Activated naive CD8-positive, alpha-beta T cell treated with anti-CD3 and anti-CD28 coated beads, Interleukin-2, amount 50 U/mL, for 24 hours (primary cell): ENCODE measurements at regions not wholly inside any gene's neighbourhood (a gene's known extent, or its start where the extent isn't known, plus 50 kb on each side); places are given as distances from the start of the nearest gene placed in this dataset.

Source experiments
- ATAC-seq: fragments of 150-1000 bp; cut with Tn5 transposase; one replicate; pipeline ENCODE4 v1.10.0; 2021
- DNase-seq: peaks from one replicate; pipeline ENCODE4 v3.0.0; 2021
- H3K27ac Mint-ChIP-seq: one replicate; pipeline ENCODE4 v1.8.0; 2021; ENCODE audit warnings: mild to moderate bottlenecking, mixed read lengths
- H3K27me3 Mint-ChIP-seq: one replicate; pipeline ENCODE4 v1.8.0; 2021; ENCODE audit warnings: mixed read lengths
- H3K36me3 Mint-ChIP-seq: one replicate; pipeline ENCODE4 v1.8.0; 2021; ENCODE audit warnings: low read depth, mixed read lengths
- H3K4me1 Mint-ChIP-seq: one replicate; pipeline ENCODE4 v1.8.0; 2021; ENCODE audit warnings: mixed read lengths
- H3K4me3 Mint-ChIP-seq: one replicate; pipeline ENCODE4 v1.8.0; 2021; ENCODE audit warnings: mild to moderate bottlenecking, moderate library complexity, mixed read lengths
- H3K9me3 Mint-ChIP-seq: one replicate; pipeline ENCODE4 v1.8.0; 2021; ENCODE audit warnings: mixed read lengths

- no peaks in the 10 kb centered on the region for H3K36me3 Mint-ChIP-seq
- ATAC-seq (no peak), DNase-seq (no peak)
- H3K9me3 Mint-ChIP-seq = peaks cover 15% of the 10 kb centered on the region
- H3K4me3 Mint-ChIP-seq = no peak overlapping the region
- H3K4me1 Mint-ChIP-seq = no peaks in the 10 kb centered on the region
- no peaks in the 10 kb centered on the region for H3K27me3 Mint-ChIP-seq
- no peak overlapping the region for H3K27ac Mint-ChIP-seq
Observed at GRCh38 chr2:21599417-21599816, 475.6 kb downstream of the TDRD15 start.

DNA sequence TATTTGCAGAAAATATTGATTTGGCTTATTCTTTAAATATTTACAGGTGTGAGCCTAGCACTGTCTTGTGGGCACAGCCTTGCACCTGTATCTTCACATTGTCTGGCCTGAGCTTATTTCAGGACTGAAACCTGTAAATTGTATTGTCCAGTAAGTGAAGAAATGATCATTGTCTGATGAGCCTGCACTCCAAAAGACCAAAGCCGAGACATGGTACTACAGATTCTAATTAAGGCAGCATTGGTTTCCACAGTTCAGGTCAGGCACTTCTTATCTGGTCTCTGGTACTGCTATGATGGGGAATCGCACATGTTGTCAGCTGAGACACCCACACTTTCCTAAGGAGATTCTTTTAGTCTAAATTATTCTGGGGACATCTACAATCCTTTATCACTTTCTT, 479.0 kb downstream of the TDRD15 start:
- Mint-ChIP-seq H3K9me3 (peaks cover 14% of the 10 kb centered on the region), H3K4me3 (no peak overlapping the region), H3K27me3 (no peaks in the 10 kb centered on the region), H3K4me1 (no peaks in the 10 kb centered on the region), H3K27ac (no peak overlapping the region), H3K36me3 (no peaks in the 10 kb centered on the region)
- DNase-seq = no peak
- ATAC-seq = no peak

DNA sequence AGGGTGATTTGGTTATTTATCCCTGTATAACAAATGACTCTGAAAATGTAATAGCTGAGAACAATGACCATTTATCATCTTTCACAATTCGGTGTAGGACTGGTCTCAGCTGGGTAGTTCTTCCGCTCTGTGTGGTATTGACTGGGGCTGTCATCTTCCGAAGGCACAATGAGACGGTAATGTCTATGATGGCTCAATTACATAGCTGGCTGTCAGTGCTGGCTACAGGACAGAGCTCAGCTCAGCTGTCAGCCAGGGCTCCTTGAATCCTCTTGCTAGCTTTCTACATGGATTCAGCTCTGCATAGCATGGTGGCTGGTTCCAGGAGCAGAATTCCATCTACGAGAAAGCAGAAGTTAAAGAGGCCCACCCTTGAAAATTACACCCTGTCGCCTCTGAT, 483.8 kb downstream of the TDRD15 start:
- Mint-ChIP-seq H3K4me3 (no peak overlapping the region), H3K36me3 (no peaks in the 10 kb centered on the region), H3K27ac (no peak overlapping the region), H3K27me3 (no peaks in the 10 kb centered on the region), H3K4me1 (no peaks in the 10 kb centered on the region), H3K9me3 (peaks cover 13% of the 10 kb centered on the region)
- ATAC-seq = no peak
- DNase-seq = no peak

- Mint-ChIP-seq H3K4me1 (no peaks in the 10 kb centered on the region), H3K27me3 (no peaks in the 10 kb centered on the region), H3K27ac (no peak overlapping the region), H3K36me3 (no peaks in the 10 kb centered on the region), H3K4me3 (no peak overlapping the region), H3K9me3 (peaks cover 29% of the 10 kb centered on the region)
- ATAC-seq (no peak), DNase-seq (no peak)
Observed at GRCh38 chr2:21610304-21610703, 486.5 kb downstream of the TDRD15 start.

DNA sequence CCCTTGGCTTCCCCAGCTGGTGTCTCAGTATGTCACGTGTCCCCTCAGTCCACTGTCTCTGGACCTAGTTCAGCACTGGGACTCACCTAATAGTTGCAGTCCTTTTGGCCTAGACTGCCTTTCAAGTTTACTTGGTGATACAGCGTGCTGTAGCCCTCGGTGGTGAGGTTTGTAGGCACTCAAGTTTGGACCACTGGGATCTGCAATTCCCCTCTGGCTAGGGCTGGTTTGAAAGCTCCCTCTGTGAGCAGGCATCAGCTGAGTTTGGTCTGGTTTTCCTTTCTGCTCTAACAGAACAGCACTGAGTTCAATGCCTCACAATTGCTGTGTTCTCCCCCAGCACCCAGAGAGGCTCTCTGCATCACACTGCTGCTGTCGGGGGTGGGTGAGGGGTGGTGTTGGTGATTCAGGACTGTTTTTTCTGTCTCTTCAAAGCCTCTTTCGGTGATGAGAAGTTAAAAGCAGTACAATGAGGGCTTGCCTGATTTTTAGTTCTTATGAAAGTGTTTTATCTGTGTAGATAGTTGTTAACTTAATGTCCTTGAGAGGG, 494.2 kb downstream of the TDRD15 start:
- ATAC-seq = no peak
- H3K9me3 Mint-ChIP-seq = peaks cover 22% of the 10 kb centered on the region
- H3K4me1 Mint-ChIP-seq = no peaks in the 10 kb centered on the region
- no peak overlapping the region for H3K27ac Mint-ChIP-seq
- no peak overlapping the region for H3K4me3 Mint-ChIP-seq
- no peaks in the 10 kb centered on the region for H3K36me3 Mint-ChIP-seq
- DNase-seq = no peak
- no peaks in the 10 kb centered on the region for H3K27me3 Mint-ChIP-seq

DNA sequence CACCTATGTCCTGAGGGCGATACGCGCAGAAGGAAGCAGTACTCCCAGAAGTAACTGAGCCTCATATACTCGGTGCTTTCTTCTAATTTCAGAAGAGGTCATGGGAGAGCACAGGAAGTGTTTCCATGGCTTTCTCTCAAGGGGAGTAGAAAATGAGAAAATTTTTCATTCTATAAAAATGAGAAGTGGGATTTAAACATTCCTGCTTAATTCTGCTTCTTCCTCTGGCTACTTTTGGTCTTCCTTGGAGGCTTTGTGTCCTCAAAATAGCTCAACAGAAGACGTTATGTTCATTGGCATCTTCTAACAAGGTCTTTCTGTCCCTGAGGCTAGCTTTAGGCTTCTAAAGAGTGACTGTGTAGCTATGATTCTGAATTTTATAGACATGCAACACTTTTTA, 497.0 kb downstream of the TDRD15 start:
- no peak overlapping the region for H3K4me3 Mint-ChIP-seq
- H3K27me3 Mint-ChIP-seq = no peaks in the 10 kb centered on the region
- peaks cover 7% of the 10 kb centered on the region for H3K9me3 Mint-ChIP-seq
- no peak for ATAC-seq
- no peaks in the 10 kb centered on the region for H3K36me3 Mint-ChIP-seq
- no peaks in the 10 kb centered on the region for H3K4me1 Mint-ChIP-seq
- no peak for DNase-seq
- no peak overlapping the region for H3K27ac Mint-ChIP-seq

DNA sequence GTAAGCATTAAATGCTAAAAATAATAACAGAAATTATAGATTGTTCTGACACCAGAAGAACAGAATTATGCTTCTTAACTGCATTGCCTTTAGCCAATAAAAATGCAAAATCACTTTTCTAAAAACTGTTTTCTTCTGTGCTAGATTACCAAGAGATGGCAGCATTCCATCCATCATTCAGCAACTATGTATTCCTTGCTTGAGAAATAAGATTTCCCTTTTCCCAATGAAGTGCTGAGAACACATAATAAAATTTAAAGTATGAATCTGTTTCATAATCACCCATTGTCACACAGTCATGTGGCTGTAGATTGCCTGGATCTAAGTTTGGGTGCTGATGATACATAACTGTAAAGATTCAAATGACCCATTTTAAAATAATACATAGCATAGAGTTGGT, 504.2 kb downstream of the TDRD15 start:
- H3K9me3 Mint-ChIP-seq = peaks cover 4% of the 10 kb centered on the region
- no peaks in the 10 kb centered on the region for H3K4me1 Mint-ChIP-seq
- no peaks in the 10 kb centered on the region for H3K36me3 Mint-ChIP-seq
- no peak for ATAC-seq
- no peaks in the 10 kb centered on the region for H3K27me3 Mint-ChIP-seq
- no peak overlapping the region for H3K4me3 Mint-ChIP-seq
- H3K27ac Mint-ChIP-seq = no peak overlapping the region
- no peak for DNase-seq

DNA sequence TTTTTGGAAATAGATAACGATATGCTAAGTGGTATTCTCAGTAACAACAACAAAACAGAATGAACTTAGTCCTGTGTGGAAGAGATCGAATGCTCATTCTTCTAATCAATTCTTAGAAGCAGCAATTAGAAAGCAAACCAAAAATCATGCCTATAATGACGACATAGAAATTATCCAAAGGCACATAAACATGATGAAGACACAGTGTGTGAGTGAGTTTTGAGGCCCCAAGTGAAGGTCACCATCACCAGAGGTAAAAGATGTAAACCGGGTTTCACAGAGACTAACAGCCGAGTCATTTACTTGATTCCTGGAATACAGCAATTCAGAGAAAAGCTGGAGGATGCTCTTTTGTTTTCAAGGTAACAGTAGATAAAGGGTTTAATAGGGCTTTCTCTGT, 509.2 kb downstream of the TDRD15 start:
- Mint-ChIP-seq H3K4me1 (no peaks in the 10 kb centered on the region), H3K9me3 (peaks cover 7% of the 10 kb centered on the region), H3K27me3 (no peaks in the 10 kb centered on the region), H3K36me3 (no peaks in the 10 kb centered on the region), H3K4me3 (no peak overlapping the region), H3K27ac (no peak overlapping the region)
- no peak for ATAC-seq
- DNase-seq = no peak

DNA sequence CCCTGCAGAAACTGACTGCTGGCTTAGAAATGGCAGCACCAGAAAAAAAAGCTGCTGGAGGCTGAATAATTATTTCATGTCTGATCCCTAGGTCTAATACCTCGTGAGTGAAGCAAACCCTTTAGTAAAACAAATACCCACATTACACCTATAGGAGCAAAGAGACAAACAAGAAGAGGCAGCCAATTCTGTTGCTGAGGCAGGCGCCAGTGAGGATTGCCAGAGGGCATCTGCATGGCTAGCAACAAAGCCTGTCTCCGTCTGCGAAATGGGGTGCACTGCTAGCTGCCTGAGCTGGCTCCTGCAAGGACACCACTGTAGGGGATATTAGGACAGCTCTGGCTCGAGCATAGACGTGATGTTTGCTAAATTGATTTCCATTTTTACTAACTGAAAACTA, 509.7 kb downstream of the TDRD15 start:
- Mint-ChIP-seq H3K9me3 (peaks cover 7% of the 10 kb centered on the region), H3K36me3 (no peaks in the 10 kb centered on the region), H3K27ac (no peak overlapping the region), H3K4me1 (no peaks in the 10 kb centered on the region), H3K4me3 (no peak overlapping the region), H3K27me3 (no peaks in the 10 kb centered on the region)
- DNase-seq (no peak), ATAC-seq (no peak)

DNA sequence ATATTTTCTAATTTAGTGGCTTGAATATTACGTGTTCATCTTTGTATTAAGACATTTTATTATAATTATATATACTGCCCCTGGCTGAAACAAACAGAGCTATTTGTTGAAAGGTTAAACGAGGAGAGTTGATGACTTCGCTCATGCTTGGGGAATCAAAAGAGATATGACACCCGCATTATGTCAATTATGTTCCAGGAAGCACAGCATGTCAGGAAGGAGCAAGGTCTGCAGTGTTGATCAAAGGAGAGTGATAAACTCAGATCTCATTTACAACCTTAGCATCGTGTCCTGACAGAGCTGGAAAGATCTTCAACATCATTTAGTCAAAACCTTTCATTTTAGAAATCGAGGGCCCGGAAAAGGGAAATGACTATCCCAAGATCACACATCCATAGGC, 510.1 kb downstream of the TDRD15 start:
- DNase-seq (no peak), ATAC-seq (no peak)
- no peaks in the 10 kb centered on the region for H3K36me3 Mint-ChIP-seq
- no peak overlapping the region for H3K27ac Mint-ChIP-seq
- no peaks in the 10 kb centered on the region for H3K4me1 Mint-ChIP-seq
- H3K4me3 Mint-ChIP-seq = no peak overlapping the region
- no peaks in the 10 kb centered on the region for H3K27me3 Mint-ChIP-seq
- peaks cover 7% of the 10 kb centered on the region for H3K9me3 Mint-ChIP-seq

GRCh38 chr2:21640046-21640445, 516.3 kb downstream of the TDRD15 start:
- Mint-ChIP-seq H3K4me3 (no peak overlapping the region), H3K27me3 (no peaks in the 10 kb centered on the region), H3K27ac (no peak overlapping the region), H3K9me3 (peaks cover 6% of the 10 kb centered on the region), H3K4me1 (no peaks in the 10 kb centered on the region), H3K36me3 (no peaks in the 10 kb centered on the region)
- ATAC-seq (no peak), DNase-seq (no peak)

DNA sequence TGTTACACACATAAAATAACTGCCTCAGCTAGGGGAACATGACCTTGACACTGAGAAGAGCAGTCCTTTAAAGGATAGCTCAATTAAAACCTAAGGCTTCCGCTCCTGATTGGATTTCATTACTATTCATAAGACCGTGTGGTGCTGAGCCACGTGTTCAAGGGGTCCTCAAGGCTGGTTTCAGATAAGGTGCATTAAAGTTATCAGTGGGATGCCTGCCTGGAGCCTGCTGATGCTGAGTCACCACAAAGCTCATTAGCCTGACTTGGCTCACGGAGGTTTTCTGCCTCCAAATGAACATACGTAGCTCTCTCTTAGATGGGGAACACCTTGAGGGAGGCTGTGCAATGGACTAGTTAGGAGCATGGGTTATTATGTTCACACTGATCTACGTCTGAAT, 518.9 kb downstream of the TDRD15 start:
- Mint-ChIP-seq H3K9me3 (peaks cover 14% of the 10 kb centered on the region), H3K27me3 (no peaks in the 10 kb centered on the region), H3K36me3 (no peaks in the 10 kb centered on the region), H3K4me3 (no peak overlapping the region), H3K4me1 (no peaks in the 10 kb centered on the region), H3K27ac (no peak overlapping the region)
- no peak for ATAC-seq
- DNase-seq = no peak

- H3K27me3 Mint-ChIP-seq = no peaks in the 10 kb centered on the region
- ATAC-seq (no peak), DNase-seq (no peak)
- H3K4me1 Mint-ChIP-seq = no peaks in the 10 kb centered on the region
- H3K27ac Mint-ChIP-seq = no peak overlapping the region
- no peaks in the 10 kb centered on the region for H3K36me3 Mint-ChIP-seq
- no peak overlapping the region for H3K4me3 Mint-ChIP-seq
- peaks cover 16% of the 10 kb centered on the region for H3K9me3 Mint-ChIP-seq
Observed at GRCh38 chr2:21643180-21643579, 519.4 kb downstream of the TDRD15 start.

DNA sequence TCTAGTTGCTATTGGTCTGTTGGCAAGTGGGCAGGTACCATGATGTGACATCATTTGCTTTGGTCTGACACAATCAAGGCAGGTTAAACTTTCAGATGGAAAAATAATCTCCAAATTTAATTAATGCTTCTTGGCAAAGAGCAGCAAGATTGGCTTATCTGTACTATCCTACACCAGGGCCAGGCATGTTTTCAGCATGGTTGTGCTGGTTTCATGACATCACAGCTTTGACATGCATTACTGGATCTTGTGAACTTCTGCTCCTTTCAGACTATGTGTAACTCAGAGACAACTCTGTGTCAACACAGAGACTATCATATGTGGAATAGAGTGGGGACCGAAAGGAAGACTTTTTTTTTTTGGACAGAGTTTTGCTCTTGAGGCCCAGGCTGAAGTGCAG, 520.5 kb downstream of the TDRD15 start:
- Mint-ChIP-seq H3K4me3 (no peak overlapping the region), H3K27ac (no peak overlapping the region), H3K27me3 (no peaks in the 10 kb centered on the region), H3K36me3 (no peaks in the 10 kb centered on the region), H3K9me3 (peaks cover 18% of the 10 kb centered on the region), H3K4me1 (no peaks in the 10 kb centered on the region)
- ATAC-seq (no peak), DNase-seq (no peak)

DNA sequence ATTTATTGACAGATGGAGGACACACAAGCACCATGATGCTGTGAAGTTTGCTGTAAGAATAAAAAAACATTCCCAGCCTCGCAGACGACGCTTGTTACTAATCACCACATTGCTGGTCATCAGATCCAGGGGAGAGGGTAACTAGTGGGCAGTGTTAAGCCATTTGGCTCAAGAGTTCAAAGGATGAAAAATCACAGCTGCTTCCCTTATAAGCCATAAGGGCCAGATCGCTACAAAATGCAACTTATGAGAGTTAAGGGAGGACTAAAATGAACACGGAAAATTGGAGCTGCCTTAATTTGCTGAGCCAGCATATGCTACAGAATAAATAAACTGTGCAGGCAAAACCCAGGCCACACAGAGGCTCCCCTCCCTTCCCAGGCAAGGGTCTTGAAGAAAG, 522.6 kb downstream of the TDRD15 start:
- H3K36me3 Mint-ChIP-seq = no peaks in the 10 kb centered on the region
- H3K27ac Mint-ChIP-seq = no peak overlapping the region

DNA sequence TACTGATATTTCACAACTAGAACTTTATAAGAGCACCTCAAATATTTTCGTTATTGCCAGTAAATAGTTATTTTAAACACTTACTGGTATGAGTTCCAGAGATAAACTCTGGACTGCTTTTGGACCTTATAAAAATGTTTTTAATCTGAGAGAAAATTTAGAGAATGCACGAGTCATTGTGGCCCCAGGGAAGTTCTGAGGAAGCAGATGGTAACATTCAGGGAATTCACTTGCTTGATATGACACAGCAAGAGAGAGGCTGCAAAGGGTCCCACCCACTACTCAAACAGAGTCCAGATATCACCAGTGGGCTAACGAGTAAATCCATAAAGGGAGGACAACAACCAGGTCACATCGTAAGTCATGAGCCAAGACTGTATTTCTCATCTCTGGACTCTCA, 526.8 kb downstream of the TDRD15 start:
- Mint-ChIP-seq H3K9me3 (peaks cover 14% of the 10 kb centered on the region), H3K4me1 (no peaks in the 10 kb centered on the region), H3K27ac (no peak overlapping the region), H3K27me3 (no peaks in the 10 kb centered on the region), H3K36me3 (no peaks in the 10 kb centered on the region), H3K4me3 (no peak overlapping the region)
- no peak for DNase-seq
- ATAC-seq = no peak

More for the DNA sequence above, 522.6 kb downstream of the TDRD15 start:
- Mint-ChIP-seq H3K9me3 (peaks cover 18% of the 10 kb centered on the region), H3K4me3 (no peak overlapping the region), H3K4me1 (no peaks in the 10 kb centered on the region), H3K27me3 (no peaks in the 10 kb centered on the region)
- no peak for DNase-seq
- no peak for ATAC-seq
